ENCODE measurements at regions not wholly inside any gene's neighbourhood (a gene's known extent, or its start where the extent isn't known, plus 50 kb on each side); places are given as distances from the start of the nearest gene placed in this dataset.
"Not testable (repeated sequence)": the region's sequence is repeated elsewhere in the genome, so short reads cannot be mapped to it uniquely, and the experiment has no call there.

DNA sequence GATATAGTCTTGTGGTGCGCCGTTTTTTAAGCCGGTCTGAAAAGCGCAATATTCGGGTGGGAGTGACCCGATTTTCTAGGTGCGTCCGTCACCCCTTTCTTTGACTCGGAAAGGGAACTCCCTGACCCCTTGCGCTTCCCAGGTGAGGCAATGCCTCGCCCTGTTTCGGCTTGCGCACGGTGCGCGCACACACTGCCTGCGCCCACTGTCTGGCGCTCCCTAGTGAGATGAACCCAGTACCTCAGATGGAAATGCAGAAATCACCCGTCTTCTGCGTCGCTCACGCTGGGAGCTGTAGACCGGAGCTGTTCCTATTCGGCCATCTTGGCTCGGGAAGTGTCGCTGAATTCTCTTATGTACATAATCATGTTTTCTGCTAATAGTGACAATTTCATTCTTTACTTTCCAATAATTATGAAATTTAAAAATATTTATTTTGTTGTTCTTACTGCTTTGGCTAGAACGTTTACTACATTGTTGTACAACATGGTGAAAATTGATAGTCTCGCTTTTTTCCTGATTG, 61.2 kb upstream of the MINDY3 start:
- not testable (repeated sequence) for DNase-seq (ENCODE audit: low spot score)

- DNase-seq (ENCODE audit: low spot score): no peak
Observed at GRCh38 chr10:15931376-15931775, 71.1 kb upstream of the MINDY3 start.

- not testable (repeated sequence) for DNase-seq (ENCODE audit: low spot score)
Observed at GRCh38 chr10:15939543-15939942, 79.2 kb upstream of the MINDY3 start.

- no peak for DNase-seq (ENCODE audit: low spot score)
Observed at GRCh38 chr10:15943426-15943825, 83.1 kb upstream of the MINDY3 start.

- no peak for DNase-seq (ENCODE audit: low spot score)
Observed at GRCh38 chr10:15954188-15954587, 93.9 kb upstream of the MINDY3 start.

DNA sequence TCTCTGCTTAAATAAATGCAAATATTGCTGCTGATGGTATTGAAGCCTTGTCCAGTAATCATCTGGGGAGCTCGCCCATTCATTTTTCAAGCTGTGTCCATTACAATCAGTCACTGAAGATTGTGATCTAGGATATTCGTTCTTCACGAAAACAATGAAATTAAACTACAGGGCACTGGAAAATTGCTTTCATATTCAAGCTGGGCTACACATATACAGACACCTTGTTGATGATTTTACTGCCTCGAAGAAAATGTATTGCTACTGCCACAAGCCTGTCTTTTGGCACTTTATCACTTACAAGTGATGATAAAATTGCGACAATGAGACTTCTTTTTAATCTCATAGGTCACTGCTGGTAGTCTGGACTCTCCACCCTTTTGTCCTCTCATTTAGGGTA, 100.0 kb upstream of the MINDY3 start:
- no peak for DNase-seq (ENCODE audit: low spot score)

- DNase-seq (ENCODE audit: low spot score): not testable (repeated sequence)
Observed at GRCh38 chr10:15972736-15973135, 112.4 kb upstream of the MINDY3 start.

- no peak for DNase-seq (ENCODE audit: low spot score)
Observed at GRCh38 chr10:15985690-15986089, 125.4 kb upstream of the MINDY3 start.

DNA sequence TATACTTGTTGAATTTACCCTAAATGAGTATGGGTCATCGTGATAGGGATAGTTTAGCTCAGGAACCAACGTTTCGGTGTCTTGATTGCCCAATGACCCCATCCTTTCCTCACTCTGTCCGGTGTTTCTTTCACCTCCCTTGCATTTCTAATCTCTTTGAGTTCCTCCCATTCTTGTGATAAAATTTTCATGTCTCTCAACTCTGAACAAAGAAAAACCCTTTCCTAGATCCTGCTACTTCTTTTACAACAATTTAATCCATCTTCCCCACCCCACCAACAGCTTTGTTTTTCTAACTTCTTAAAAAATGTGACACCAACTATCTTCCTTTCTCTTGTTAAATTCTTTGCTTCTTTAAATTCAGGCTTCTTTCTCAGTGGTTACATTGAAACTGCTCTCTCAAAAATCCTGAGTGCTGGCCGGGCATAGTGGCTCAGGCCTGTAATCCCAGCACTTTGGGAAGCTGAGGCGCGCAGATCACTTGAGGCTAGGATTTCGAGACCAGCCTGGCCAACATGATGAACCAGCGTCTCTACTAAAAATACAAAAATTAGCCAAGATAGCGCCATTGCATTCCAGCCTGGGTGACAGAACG, 130.3 kb upstream of the MINDY3 start:
- DNase-seq (ENCODE audit: low spot score): no peak

GRCh38 chr10:15997313-15997712, 137.0 kb upstream of the MINDY3 start:
- no peak for DNase-seq (ENCODE audit: low spot score)

DNA sequence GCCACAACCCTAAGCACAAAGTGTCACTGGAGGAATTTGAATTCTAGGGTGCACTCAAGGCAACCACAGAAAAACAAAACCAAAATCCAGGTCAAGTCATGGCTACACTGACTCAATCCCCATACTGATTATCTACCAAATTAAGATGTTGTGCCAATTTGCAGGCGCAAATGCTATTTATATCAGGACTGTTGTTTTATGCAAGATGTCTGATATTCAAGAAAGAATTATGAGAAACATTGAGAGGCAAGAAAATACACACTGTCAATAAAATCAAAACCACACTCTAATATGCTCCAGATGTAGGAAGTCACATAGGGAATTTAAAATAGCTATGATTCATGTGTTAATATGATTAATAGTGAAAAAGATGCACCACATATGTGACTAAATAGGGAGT, 141.3 kb upstream of the MINDY3 start:
- DNase-seq (ENCODE audit: low spot score): no peak

- no peak for DNase-seq (ENCODE audit: low spot score)
Observed at GRCh38 chr10:16009785-16010184, 149.5 kb upstream of the MINDY3 start.

GRCh38 chr10:16011548-16011947, 151.2 kb upstream of the MINDY3 start:
- no peak for DNase-seq (ENCODE audit: low spot score)

DNA sequence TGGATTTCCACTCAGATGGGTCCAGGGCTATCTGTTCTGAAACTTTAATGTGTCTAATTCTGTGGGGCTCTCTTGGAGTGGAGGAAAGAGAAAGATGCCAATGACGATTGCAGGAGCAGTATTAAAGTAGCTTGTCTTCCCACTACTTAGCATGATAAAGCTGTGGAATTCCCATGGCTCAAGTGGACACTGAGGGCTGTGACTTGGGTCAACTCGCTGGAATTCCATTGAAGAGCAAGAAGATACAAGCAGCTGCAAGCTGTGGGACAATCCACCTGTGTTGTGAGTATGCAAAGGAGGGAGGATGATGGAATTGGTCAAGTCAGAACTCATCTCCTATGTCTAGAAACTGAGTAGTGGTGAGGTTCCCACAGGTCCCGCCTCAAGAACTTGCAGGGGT, 154.2 kb upstream of the MINDY3 start:
- no peak for DNase-seq (ENCODE audit: low spot score)

- DNase-seq (ENCODE audit: low spot score): no peak
Observed at GRCh38 chr10:16016688-16017087, 156.4 kb upstream of the MINDY3 start.

- DNase-seq (ENCODE audit: low spot score): no peak
Observed at GRCh38 chr10:16020836-16021235, 160.5 kb upstream of the MINDY3 start.

DNA sequence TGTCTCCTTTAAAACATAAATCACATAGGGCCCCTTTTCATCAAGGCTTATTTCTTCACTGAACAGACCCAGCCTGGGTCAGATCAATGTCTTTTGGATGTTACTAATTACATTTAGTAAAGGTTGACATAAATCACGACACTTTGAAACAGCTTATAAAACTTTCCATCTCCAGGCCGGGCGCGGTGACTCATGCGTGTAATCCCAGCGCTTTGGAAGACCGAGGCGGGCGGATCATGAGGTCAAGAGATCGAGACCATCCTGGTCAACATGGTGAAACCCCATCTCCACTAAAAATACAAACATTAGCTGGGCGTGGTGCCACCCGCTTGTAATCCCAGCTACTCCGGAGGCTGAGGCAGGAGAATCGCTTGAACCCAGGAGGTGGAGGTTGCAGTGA, 166.5 kb upstream of the MINDY3 start:
- not testable (repeated sequence) for DNase-seq (ENCODE audit: low spot score)

DNA sequence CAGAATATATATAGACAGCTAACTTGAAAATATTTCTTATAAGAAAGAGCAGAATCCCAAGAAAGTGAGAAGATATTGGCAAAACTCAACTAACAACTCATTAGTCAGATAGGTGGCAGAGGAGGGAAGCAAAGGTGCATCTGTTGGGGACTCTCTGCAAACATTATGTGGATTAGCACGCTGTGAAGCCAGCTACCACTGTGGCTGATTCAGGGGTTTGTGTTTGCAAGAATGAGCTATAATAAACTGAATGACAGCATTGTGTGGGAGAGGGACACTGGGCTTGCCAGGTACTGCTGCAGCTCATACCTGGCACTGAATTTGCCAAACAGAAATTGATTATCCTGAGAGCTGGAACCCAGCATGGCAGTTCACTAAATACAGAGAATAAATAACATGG, 170.3 kb upstream of the MINDY3 start:
- no peak for DNase-seq (ENCODE audit: low spot score)

GRCh38 chr10:16049050-16049449, 188.7 kb upstream of the MINDY3 start:
- DNase-seq (ENCODE audit: low spot score): no peak

DNA sequence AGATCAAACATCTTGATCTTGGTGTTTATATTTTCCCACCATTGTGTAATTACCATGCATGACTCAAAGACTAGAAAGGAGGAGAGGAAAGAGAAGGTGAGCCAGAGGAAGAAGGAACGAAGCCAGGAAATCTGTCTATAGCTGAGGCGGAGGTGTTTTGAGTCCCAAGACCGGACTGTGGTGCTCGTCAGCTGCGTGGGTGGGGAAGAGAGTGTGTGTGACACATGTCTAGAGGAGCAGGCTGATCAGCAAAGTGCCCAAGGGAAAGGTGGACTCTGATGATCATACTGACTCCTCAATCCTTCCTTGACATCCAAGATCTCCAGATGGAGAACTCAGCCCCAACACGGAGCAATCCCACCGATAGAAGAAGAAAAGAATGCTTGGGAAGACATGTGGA, 189.5 kb upstream of the MINDY3 start:
- no peak for DNase-seq (ENCODE audit: low spot score)

DNA sequence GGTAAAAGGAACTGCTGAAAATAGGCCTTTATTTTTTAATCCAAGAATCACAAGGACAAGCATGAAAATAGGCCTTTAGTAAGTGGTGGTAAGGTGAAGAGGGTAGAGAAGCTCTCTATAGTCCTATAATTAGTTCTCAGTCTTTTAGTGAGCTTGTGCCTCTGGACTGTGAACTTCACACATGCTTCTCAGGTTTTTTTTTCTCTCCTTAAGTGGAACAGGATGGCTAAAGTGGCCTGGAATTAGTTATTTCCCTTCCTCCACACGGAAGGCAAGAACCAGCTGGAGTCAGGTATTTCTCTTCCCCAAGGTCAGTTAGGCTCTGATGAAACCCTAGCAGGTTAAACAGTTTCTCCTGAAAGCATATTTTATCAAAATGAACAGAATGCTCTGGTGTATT, 203.0 kb upstream of the MINDY3 start:
- DNase-seq (ENCODE audit: low spot score): no peak

DNA sequence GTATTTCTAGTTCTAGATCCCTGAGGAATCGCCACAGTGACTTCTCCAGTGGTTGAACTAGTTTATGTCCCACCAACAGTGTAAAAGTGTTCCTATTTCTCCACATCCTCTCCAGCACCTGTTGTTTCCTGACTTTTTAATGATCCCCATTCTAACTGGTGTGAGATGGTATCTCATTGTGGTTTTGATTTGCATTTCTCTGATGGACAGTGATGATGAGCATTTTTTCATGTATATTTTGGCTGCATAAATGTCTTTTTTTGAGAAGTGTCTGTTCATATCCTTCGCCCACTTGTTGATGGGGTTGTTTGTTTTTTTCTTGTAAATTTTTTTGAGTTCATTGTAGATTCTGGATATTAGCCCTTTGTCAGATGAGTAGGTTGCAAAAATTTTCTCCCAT, 223.2 kb upstream of the MINDY3 start:
- DNase-seq (ENCODE audit: low spot score): not testable (repeated sequence)

DNA sequence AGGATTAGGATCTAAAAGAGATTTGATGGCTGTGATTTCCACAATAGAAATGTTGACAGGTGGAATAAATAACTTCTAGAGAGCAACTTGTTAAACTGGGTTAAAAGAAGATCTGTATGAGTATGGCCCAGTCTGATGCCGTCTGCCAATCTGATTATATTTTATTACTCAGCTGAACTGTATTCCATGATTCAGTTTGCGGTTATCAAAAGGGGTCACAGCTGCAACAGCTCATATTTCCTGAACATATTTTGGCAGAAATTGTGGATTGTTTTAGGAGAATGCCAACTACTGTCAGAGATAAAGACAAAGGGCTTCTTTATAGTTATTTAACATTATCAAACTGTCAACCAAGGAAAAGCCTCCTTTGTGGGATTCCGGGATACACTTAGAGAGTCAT, 244.8 kb upstream of the MINDY3 start:
- no peak for DNase-seq (ENCODE audit: low spot score)
